Fibroblast of pulmonary artery (primary cell): ENCODE measurements at regions not wholly inside any gene's neighbourhood (a gene's known extent, or its start where the extent isn't known, plus 50 kb on each side); places are given as distances from the start of the nearest gene placed in this dataset.

Experiments
- DNase-seq: peaks from one replicate; pipeline ENCODE4 v3.0.0-alpha.2; 2010; ENCODE audit warnings: low read depth
- H3K4me3 ChIP-seq: replicated peaks from 2 replicates; pipeline ENCODE4 v1.5.1; 2011; ENCODE audit warnings: low read depth, mild to moderate bottlenecking, control low read depth, low read length, moderate library complexity
- TF ChIP-seq, protein P1 (sequence below): IDR thresholded peaks from 2 replicates; pipeline ENCODE4 v1.5.1; 2011; ENCODE audit warnings: mild to moderate bottlenecking, control low read depth, low read length, inconsistent platforms; ENCODE audit errors: missing control alignments

DNA sequence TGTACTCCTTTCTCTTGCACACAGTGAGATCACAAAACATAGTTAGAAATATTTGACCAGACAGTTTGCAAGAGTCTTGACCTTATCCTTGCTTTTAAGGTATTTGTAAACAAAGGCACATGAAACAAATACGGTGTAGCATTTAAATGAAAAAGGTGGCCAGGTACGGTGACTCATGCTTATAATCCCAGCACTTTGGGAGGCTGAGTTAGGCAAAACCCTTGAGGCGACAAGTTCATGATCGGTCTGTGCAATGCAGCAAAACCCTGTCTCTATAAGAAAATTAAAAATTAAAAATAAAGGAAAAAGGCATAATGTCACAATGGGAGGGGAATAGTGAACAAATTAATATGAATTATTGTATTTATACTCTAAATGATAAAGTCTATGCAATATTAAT, 109.5 kb upstream of the PIK3C3 start:
- DNase-seq: no peak
- H3K4me3 ChIP-seq: no peak overlapping the region
- TF ChIP-seq, protein P1, sequence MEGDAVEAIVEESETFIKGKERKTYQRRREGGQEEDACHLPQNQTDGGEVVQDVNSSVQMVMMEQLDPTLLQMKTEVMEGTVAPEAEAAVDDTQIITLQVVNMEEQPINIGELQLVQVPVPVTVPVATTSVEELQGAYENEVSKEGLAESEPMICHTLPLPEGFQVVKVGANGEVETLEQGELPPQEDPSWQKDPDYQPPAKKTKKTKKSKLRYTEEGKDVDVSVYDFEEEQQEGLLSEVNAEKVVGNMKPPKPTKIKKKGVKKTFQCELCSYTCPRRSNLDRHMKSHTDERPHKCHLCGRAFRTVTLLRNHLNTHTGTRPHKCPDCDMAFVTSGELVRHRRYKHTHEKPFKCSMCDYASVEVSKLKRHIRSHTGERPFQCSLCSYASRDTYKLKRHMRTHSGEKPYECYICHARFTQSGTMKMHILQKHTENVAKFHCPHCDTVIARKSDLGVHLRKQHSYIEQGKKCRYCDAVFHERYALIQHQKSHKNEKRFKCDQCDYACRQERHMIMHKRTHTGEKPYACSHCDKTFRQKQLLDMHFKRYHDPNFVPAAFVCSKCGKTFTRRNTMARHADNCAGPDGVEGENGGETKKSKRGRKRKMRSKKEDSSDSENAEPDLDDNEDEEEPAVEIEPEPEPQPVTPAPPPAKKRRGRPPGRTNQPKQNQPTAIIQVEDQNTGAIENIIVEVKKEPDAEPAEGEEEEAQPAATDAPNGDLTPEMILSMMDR: no peak

DNA sequence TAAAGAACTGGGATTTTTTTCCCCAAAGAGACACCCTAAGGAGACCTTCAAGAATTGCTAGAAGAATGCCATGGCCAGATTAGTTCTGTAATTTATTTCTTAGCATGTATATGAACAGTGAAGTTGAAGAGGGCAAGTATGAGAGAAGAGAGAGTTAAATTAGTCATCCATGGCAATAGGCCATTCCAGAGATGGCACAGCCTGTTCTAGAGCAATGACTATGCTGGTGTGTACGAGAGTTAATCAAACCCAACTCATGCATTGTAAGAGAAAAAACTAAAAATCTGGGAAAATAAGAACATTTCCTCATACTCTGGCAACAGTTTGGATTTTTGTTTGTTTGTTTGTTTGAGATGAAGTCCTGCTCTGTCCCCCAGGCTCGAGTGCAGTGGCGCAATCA, 112.1 kb upstream of the PIK3C3 start:
- H3K4me3 ChIP-seq: no peak overlapping the region
- peak; percentile 8 for DNase-seq
- TF ChIP-seq, protein P1: no peak

DNA sequence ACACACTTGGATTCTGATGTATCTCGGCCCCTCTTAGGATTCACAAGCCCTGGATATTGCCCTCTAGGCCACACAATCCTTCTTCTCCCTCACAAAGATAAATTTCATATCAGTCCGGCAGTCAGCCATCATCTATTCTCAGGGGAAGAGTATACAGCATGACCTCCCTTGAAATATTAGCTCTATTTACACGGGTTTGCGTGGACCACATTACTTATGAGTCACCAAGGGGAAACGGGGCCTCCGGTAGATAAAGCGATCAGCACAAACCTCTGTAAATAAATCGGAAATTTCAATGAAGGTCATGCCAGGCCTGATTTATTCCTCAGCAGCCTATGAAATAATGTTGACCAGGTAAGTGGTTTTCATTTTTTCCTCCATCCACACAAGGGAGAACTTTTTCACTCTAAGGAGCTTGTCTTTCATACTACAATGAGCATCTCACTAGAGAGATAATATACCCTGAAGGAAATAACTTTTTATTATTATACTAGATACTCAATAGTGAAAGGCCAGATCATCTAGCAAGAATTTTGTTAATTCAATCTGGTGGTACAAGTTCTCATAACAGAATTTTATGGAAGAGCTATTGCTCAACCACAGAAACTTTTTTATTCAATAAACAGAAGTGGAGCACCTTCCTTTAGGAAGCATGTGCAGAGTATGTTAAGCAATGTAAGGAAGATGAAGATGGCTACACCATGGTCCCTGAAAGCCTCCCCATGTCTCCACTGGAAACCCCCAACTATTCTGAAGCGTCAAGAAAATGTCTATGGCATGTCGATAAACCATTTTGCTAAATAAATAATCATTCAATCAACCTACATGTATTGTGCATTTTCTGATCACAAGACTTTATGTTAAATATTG, 125.2 kb upstream of the PIK3C3 start:
- H3K4me3 ChIP-seq: no peak overlapping the region
- DNase-seq: peak; percentile 31
- TF ChIP-seq, protein P1: no peak

DNA sequence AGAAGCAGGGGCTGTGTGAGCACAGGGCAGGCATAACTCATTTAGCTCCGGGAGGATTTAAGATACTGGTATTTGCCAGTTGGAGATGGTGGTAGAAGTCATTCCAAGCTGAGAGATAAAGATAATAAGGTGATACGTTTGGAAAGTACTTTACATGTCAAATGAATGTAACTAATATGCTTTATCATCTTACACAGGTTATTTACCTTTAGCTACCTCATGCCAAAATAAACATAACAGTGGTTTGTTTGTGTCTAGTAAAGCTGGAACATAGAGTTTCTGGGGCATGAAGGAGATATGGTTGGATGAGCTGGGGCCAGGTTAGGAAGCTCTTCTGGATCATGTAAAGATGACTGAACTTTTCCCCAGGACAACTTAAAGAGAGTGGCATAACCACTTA, 126.9 kb upstream of the PIK3C3 start:
- TF ChIP-seq, protein P1: no peak
- no peak for DNase-seq
- H3K4me3 ChIP-seq: no peak overlapping the region

- TF ChIP-seq, protein P1: no peak
- H3K4me3 ChIP-seq: no peak overlapping the region
- DNase-seq: no peak
These were observed 134.2 kb upstream of the PIK3C3 start for GRCh38 chr18:41820784-41821183.

DNA sequence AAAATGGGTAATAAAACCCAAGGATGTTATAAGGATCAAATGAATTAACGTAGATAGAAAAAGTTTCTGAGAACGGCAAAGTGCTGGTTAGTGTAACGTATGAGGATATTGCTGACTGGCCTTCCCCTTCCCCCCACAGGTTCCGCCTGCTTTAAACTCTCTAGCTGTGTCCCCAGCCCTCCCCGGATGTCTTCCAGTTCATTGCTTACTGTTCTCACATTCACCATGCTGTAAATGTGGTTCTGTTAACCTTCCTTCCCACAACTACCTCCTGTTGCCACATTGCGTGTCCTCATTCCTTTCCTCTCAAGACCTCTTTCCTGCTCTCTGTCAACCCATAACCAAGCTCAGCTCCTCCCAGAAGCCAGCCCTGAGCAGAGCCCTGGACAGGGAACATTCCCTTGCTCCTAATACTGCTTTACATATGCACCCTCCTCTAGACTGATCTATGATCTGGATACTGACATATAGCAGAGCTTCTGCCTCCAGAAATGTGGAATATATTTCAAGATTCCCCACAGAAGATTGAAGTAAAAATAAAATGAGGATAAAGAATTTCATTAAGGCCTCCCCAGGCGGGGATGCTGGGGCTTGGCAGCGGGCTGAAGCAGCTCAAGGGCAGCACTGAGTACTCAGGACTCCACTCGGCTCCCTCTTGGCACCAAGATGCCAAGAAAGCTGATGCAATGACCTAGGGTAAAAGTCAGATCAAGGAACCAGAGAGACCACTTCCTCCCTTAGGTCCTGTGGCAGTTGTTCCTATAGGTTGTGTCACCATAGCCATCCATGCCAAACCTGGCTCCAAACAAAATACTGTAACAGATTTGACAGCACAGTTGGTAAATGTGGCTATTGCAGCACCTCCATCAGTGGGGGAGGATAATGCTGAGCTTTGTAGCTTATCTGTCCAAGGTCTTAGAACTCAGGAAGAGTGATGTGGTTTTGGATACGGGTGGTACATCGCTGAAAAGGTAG, 136.4 kb upstream of the PIK3C3 start:
- H3K4me3 ChIP-seq: no peak overlapping the region
- TF ChIP-seq, protein P1: no peak
- no peak for DNase-seq
